ENCODE measurements at regions not wholly inside any gene's neighbourhood (a gene's known extent, or its start where the extent isn't known, plus 50 kb on each side); places are given as distances from the start of the nearest gene placed in this dataset.

DNA sequence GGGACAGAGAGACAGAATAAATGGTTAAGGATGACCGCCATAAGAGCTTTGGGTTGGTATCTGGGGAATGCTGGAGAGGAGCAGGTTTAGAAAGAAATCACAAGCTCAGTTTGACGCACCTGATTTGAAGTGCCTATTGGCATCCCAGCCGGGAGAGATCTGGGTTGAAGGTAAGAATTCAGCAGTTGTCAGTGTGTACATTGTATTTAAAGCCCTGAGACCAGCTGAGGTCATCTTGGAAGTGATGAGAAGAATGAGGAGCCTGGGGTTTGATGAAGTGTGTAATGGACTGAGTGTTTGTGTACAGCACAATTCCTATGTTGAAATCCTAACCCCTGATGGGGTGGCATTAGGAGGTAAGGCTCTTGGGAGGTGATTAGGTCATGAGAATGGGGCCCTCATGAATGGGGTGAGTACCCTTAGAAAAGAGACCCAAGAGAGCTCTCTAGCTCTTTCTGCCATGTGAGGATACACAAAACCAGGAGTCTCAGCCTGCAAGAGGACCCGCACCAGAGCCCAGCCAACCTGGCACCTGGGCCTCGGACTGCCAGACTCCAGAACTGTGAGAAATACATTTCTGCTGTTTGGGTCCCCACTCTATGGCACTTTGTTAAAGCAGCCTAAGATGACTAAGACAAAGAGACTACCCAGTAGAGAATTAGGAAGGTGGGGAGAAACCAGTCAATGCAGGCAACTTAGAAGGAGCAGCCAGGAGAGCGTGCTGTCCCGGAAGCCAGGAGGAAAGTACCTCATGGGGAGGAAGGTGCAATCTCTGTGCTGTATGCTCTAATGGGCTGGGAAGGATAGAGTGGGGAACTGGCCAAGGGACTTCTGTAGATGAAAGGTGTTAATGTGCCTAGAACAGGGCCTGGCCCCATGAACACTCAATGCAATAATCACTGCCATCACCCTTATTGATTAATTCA lies 133.7 kb upstream of the SLC24A3 start:
- no peak for ATAC-seq

DNA sequence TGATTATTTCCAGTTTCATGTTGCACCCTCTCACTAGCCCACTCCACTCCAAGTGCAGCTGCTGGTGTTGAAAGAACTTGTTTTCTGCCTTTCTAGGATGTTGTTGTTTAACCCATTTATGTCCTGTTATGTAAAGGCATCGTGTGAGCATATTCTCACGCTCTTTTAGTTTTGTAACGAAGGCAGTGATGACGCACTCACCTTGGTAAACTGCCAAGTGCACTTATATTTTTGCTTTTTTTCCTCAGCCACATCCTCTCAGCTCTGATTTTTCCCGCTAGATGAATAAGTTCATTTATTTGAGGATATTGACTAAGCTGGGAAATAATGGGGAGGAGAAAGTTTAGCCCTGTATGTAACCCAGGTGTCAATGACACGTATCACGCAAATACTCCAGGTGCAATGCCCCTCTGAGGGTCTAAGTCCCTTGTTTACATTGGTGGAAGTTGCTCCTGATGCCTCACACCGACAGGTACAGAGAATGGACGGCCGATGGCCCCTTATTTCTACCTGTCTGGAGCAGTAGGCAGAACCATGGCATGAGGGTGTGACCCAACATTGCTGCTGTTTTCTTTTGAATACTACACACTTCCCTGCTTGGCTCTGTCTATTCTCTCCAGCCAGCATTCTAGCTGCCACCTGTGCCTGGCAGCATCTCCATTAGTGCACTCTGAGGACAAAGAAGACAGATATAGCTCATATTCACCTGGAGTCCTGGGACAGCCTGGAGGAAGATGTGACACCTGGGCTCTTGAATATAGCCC lies 132.7 kb upstream of the SLC24A3 start:
- no peak for ATAC-seq

DNA sequence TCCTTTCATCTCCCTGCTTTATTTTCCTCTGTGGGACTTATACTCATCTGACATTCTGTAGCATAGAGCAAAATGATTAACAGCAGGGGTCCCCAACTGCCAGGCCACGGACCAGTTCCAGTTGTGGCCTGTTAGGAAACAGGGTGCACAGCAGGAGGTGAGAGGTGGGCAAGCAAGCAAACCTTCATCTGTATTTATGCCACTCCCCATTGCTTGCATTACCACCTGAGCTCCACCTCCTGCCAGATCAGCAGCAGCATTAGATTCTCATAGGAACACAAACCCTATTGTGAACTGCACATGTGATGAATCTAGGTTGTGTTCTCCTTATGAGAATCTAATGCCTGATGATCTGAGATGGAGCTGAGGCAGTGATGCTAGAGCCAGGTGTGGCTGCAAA lies 130.5 kb upstream of the SLC24A3 start:
- ATAC-seq: no peak

DNA sequence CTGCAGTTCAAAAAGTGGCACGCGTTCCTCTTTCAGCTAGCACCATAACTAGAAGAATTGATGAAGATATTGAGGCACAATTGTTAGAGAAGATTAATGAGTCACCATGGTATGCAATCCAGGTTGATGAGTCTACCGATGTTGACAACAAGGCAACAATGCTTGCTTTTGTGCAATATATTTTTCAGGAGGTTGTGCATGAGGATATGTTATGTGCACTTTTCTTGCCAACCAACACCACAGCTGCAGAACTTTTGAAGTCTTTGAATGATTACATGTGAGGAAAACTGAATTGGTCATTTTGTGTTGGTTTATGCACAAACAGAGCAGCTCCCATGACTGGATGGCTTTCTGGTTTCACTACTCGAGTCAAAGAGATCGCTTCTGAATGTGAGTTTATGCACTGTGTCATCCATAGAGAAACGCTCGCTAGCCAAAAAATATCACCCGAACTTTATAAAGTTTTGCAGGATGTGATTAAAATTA lies 129.3 kb upstream of the SLC24A3 start:
- no peak for ATAC-seq

DNA sequence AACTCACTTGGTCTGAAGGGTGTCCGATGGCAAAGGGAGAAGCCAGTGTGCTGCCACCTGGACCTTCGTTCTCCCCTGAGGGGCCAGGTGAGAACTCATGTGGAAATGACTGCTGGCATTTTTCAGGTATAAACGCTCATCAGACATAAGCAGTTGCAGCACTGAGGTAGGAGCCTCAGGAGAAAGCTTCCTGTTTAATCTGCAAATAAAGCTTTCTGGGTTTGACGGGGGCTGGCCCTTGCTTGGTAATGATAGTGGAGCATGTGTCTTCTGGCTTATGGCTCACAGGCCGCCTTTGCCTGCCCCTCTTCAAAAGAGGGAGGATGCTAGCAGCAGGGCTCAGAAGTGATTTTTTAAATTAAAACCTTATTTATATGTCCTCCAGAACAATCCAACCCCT lies 122.1 kb upstream of the SLC24A3 start:
- no peak for ATAC-seq

DNA sequence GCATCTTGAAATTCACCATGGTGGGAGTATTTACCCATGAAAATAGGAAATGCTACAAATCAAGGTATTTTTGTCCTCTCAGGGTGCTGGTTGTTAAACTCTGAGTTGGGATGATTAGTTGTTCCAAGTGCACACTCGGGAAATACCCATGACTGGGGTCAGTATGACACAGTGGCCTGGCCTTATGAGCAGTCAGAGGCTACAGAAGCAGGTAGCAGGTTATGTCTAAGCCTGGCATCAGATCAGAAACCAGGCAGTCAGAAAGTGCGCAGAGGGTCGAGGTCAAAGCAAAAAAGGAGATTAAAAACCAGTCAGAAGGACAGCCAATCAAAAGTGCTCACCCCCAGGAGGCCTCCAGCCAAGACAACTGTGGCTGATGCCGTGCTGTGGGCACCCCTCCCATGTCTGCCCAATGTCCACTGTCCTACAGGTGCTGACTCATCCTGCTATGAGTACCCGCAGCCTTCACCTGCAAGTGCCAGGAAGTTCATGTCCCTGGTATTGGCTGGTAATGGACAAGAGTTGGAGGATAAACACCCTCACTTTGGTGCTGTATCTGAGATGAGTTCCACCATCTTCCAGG lies 117.4 kb upstream of the SLC24A3 start:
- no peak for ATAC-seq

DNA sequence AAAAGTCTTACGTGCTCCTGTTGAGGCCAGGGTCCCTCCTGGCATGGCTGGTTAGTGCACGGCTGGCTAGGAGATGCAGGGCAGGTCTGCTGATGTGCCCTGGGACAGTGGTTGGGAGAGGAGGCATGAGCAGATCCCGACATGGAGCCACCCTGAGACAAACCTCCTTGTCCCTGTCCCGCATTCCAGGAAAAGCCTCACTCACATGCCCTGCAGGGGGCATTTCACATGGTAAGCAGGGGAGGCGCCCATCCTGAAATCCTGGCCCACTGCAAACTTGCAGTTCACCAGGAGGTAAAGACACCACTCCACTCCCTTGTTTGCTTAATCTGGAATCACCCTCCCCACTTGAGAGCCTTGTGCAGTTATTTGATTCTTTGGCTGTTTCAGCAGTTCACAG lies 116.7 kb upstream of the SLC24A3 start:
- no peak for ATAC-seq

DNA sequence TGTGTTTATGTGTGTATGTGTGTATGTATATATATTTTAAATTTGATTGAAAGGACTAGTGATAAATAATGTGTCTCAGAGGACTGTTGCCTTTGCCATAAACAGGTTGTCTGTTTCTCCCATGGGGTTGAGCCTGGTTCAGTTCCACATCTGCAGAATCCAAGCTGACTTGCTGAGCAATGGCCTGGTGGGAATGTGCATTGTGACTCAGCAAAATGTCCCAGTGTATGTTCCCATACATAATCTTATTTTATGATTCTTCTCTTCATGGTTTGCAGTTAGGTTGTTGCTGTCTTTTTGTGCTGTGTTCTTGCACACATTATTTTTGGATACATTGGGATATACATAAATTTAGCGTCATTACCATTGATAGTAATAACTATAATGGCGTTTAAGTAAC lies 115.6 kb upstream of the SLC24A3 start:
- no peak for ATAC-seq

DNA sequence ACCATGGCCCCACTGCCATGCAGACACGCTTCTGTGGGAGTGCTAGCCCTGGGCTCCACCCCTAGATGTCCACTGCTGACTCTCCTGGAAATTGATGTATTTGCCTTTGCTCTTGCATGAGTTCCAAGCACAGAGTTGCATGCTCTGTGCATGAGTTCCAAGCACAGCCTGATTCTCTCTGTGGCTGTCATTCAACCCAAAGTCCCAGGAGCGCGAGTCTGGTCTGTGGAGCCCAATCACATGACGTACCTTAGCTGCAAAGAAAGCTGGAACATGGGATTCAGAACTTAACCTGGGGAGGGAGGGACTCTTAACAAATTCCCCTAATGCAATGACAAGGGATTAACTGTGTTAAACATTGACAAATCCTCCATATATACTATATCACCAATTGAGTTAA lies 114.3 kb upstream of the SLC24A3 start:
- ATAC-seq: no peak

DNA sequence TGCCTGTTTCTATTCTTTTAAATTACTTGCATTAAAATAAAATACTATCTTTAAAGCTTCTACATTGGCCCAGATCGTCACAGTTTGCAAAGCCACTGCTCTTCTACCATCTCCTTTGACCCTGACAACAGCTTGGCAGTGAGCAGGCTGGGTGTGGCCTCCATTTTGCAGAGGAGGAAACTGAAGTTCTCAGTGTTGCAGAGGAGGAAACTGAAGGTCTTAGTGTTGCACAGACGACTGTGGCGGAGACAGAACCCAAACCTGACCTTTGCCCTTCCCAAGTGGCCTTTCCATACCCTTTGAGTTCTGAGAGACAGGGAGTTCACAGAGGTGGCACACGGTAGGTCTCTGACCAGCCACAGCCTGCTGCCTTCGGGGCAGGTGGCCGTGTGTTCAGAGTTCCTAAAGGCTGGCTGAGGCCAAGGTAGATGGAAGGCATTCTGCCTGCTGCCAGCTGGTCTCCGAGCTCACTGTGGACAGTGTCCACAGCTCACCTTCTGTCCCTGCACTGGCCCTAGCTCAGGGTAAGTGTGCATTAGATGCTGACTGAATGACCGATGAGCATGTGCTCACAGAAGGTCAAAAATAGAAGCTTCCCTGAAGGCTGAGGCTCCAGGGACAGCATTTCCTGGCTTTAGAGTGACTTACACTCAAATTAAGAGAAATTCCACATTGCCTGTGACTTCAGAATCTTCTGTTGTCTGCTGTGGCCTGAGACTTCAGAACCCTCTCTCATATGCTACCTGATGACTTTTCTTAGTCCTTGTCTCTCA lies 113.5 kb upstream of the SLC24A3 start:
- ATAC-seq: no peak

DNA sequence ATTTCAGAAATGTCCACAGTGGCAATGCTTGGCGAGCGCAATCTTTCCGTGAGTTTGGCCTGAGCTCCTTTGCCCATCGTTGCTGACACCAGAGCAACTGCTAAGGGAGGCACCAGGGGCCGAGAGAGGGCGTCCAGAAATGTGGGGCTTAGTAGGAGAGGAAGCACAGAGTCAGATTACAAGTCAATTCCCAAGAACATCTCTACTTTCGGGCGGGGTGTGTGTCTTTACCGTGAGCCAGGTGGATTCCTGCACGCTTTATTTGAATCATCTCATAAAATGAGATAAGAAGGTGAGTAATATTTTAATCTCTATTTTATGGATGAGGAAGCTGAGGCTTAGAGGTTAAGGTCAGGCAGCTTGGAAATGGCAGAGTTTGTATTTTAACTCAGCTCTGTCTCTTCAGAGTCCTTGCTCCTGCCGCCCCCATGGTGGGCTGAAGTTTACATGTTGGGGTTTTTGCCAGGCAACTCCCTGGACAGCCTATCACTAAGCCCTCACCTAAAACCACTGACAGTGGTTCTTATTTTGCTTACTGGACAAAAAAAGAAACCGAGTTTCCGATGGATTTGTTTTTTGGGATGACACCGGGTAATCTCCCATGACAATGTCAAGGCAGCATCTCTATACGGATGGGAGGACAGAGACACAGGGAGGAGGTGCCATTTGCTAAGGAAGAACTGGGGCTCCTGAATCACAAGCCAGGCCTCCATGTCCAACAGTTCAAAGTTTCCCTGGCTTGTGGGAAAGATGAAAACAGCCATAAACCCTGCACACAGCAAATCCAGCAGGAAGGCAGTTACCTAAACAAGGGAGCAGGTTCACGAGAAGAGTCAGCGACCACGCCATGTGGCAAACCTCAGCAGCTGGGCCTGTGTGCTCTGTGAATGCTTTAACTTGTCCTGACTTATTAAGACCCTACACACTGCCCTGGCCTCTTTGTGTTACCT lies 112.6 kb upstream of the SLC24A3 start:
- no peak for ATAC-seq

DNA sequence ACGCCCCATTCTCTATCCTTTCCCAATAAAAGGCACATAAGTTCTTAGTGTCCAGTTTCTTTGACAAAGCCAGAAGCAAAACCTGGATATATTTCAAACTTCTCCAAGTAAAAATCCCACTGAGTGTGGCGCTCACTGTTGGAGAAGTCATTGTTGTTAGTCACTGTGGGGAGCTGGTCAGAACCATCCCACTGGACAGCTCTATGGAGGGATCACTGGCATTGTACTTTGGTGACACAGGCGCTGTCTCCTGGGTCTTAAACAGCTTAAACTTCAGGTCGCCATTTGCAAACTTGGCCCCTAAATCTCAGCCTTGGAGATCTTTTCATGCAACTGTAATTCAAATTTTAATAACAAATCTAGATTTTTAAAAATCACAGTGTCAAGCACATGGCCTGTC lies 111.5 kb upstream of the SLC24A3 start:
- no peak for ATAC-seq

DNA sequence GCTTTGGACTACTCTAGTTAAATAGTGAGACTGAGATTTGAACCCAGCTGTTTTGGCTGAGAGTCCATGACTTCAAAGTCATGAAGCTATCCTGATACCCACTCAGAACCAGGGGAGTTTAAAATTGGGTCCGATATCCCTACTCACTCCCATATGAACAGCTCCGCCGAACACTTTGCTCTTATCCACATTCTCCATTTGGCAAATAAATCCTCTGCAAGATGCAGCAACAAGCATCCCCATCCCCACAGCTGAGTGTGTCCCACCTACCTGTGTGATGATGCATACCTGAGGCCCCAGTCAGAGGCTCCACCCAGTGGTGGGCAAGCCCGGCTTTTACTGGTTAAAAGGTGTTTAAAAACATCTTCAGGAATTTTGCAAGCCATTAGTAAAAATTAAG lies 108.3 kb upstream of the SLC24A3 start:
- no peak for ATAC-seq

DNA sequence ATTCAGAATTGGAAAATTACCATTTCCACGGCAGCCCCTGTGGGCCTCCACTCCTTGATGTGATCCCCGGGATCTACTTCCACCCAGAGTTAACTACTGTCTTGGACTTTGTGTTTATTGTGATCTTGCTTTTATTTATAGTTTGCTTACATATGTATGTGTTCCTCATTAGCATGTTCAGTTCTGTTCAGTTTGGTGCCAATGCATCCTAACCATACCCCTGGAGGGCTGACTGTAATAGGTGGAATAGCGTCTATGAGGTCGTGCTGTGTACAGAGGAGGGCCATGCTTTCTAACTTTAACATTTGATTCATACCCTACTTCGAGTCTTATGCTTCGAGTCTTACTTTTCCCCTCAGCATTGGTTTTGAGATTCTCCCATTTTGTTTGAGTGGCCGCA lies 104.3 kb upstream of the SLC24A3 start:
- no peak for ATAC-seq

DNA sequence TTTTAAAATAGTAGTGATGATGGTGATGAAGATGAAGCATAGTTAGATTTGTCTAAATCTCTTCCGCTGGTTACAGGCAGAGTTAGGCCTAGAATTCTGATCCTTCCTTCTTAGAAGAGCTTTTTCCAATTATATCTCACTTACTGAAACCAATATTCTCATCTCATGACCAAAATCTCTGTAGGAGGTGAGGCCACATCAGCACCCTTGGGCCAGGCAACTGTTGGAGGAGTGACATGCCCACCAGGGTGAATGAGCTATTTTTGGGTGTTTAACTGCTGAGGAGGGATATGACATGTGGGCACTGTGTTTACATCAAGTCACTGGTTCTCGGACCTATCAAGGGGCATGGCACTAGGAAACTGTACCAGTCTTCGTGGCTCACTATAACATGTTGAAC lies 102.2 kb upstream of the SLC24A3 start:
- ATAC-seq: no peak

DNA sequence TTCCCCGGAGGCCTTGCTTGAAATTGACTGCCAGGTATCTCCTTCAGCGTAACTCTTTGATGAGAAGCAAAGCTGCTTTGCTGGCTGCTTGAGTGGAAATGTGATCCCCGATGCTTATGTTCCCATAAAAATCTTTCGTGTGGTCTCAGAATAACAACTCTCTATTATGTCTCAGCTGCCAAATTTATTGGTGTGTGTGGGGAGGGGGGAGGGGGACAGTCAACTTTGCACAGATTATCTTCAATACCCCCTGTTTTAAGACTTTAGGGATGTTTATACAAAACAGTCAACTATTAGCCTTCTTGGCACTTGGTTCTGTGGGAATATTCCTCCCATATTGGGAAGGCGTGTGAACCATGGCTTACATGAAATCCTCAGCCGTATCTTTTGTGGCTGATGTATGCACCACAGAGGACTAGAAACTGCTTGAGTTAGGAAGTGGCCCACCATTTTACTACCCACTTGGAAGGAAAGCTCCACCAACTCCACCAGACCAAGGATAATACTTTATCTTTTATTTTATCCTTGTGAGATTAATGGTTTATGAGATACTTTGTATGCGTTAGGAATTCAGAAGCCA lies 101.5 kb upstream of the SLC24A3 start:
- no peak for ATAC-seq

DNA sequence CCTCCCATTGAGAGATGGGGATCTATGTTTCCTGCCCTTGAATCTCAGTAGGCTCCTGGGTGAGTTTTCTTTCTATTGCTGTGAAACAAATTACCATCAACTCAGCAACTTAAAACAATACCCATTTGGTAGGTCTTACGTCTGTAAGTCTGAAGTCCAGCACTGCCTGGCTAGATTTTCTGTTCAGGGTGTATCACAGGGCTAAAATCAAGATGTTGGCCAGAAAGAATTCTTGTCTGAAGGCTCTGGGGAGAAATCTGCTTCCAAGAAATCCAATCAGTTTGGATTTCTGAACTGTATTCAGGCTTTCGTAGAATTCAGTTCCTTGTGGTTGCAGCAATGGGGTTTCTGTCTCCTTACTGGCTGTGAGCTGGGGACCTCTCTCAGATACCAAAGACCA lies 99.6 kb upstream of the SLC24A3 start:
- no peak for ATAC-seq

DNA sequence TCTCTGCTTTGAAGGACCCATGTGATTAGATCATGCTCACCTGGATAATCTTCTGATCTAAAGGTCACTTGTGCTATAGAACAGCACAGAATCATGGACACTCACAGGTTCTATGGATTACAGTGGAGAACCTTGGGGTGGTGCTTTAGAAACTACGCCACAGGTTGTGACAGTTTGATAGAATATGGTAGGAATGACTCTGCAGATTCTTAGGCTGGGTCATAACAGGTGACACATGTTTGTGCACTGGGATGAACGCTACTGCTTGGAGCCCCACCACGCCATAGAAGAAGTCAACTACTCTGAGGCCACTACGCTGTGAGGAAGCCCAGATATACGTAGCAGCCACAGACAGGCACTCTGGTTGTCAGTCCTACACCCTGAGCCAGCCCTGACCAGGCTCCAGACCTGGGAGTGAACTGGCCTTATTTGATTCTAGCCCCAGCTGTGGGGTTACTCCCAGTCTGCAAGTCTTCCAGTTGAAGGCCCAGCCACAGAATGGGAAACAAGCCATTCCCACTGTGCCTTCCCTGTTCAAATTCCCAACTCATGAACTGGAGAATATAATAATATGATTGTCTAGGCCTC lies 99.0 kb upstream of the SLC24A3 start:
- no peak for ATAC-seq

DNA sequence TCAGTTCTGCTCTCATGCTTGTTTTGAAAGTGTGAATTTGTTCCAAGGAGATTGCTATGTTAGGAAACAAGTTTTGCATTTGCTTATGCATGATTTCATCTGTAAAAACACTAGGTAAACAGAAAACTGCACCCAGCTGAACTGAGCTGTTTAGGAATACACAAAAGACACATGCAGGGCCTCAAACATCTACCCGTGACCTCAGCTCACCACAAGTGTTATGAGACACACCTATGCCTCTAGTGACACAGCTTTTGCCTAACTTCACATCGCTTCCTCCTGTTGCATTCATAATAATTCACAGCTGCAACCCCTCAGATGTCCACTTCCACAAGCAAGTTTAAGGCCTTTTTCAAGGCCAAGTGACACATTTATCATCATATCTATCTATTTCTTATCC lies 98.0 kb upstream of the SLC24A3 start:
- ATAC-seq: peak; percentile 67

DNA sequence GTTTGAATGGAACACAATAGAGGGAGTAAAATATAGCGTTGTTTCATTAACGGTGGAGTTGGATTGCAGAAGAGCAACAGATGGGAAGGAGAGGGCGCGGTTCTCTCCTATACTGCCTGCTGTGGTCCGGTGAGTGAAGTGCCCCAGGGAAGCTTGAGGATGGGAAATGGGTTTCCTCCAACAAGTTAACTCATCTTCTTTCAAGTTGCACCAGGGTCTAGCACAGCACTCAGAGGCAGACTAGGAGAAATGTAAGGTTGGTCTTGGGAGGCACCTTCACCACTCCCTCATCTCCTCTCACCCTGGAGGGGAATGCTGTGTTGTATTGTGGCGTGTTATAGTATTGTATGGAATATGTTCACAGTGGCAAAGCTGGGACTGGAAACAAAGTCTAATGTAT lies 96.9 kb upstream of the SLC24A3 start:
- ATAC-seq: no peak

DNA sequence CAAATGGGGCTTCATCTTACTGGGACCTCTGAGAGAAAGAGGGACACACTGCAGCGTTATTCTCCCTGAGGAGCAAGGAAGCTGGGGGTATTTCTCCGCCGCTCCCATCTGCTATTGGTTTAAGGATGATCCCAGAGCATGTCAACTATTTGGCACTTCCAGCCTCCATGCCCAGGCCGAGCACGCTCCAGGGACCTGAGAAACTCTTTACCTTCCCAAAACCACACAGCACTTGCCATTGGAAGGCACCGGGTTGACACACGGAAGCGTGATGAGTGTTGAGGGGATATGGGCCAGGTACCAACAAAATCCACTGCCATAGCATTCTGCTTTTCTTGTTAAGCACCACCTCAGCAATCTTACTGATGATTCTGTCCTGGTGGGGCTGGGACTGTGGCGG lies 92.4 kb upstream of the SLC24A3 start:
- no peak for ATAC-seq
